Bronchial epithelial cell (primary cell): ENCODE measurements at regions not wholly inside any gene's neighbourhood (a gene's known extent, or its start where the extent isn't known, plus 50 kb on each side); places are given as distances from the start of the nearest gene placed in this dataset.

Experiments
- DNase-seq: peaks from one replicate; pipeline ENCODE4 v3.0.0-alpha.2; 2010; ENCODE audit warnings: low read depth
- FAIRE-seq: peaks from 2 replicates; lab custom pipeline; 2011; peaks lifted over from hg19 to GRCh38; lab: Jason Lieb, UNC
- H3K27me3 ChIP-seq: 2 replicates; pipeline ENCODE4 v1.5.1; 2011; ENCODE audit warnings: low read length; ENCODE audit not compliant: control insufficient read depth, insufficient read depth
- H3K36me3 ChIP-seq: 2 replicates; pipeline ENCODE4 v1.5.1; 2011; ENCODE audit warnings: low read length; ENCODE audit not compliant: control insufficient read depth, insufficient read depth
- H3K4me3 ChIP-seq: 2 replicates; pipeline ENCODE4 v1.5.1; 2011; ENCODE audit warnings: mild to moderate bottlenecking, low read depth, low read length, control low read depth
- TF ChIP-seq, protein P1 (sequence below): IDR thresholded peaks from 2 replicates; pipeline ENCODE4 v1.5.1; 2011; ENCODE audit warnings: mild to moderate bottlenecking, moderate library complexity, low read length, control low read depth, inconsistent platforms; ENCODE audit not compliant: insufficient read depth, severe bottlenecking

DNA sequence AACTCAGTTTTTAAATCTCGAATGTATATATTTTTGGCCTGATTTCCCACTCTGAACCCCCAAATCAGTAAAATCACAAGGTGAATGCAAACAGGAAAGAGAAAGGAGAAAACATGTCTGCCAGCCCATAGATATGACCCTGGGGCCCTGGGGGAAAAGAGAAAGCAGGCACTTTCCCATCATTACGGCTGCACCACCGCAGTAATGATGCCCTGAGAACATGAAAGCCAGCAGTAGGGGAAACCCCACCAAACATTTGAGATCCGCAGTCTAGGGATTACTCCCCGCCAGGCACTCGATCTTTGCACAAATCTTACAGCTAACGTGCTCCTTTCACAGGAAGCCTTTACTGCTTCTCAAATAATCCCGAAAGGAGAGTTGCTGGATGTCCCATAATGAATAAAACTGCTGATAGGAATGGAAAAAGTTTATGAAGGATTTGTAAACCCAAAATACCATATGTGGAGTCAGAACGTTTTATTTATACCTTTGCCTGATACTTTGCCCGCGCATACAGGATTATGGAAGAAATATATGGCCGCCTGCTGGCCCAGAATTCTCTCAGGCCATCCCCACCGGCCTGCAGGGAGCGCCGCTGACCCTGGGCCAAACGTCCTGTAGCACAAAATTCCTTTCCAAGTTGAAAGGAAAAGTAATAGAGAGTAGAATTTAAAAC, 180.0 kb upstream of the INHBA start:
- Histone ChIP-seq H3K4me3 (no peak overlapping the region), H3K36me3 (no peaks in the 10 kb centered on the region), H3K27me3 (no peaks in the 10 kb centered on the region)
- FAIRE-seq (no peak), DNase-seq (no peak)
- TF ChIP-seq, protein P1, sequence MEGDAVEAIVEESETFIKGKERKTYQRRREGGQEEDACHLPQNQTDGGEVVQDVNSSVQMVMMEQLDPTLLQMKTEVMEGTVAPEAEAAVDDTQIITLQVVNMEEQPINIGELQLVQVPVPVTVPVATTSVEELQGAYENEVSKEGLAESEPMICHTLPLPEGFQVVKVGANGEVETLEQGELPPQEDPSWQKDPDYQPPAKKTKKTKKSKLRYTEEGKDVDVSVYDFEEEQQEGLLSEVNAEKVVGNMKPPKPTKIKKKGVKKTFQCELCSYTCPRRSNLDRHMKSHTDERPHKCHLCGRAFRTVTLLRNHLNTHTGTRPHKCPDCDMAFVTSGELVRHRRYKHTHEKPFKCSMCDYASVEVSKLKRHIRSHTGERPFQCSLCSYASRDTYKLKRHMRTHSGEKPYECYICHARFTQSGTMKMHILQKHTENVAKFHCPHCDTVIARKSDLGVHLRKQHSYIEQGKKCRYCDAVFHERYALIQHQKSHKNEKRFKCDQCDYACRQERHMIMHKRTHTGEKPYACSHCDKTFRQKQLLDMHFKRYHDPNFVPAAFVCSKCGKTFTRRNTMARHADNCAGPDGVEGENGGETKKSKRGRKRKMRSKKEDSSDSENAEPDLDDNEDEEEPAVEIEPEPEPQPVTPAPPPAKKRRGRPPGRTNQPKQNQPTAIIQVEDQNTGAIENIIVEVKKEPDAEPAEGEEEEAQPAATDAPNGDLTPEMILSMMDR = no peak

DNA sequence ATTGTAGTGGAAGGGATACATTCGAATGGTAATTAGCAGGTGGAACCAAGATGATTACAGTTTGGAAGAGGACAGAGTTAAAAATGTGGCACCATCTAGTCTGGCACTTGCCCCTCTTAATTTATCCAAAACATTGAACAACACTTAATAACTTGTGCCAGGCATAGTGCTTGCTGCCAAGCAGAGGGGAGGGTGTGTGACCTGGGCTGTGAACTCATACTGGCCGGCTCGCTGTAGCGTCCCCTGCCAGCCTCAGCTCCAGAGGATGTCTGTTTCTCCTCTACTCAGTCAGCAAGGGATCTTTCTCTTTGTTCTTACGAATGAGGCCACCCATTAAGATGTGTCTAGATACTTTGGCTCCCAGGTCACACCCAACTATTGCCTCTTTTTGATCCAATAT, 179.4 kb upstream of the INHBA start:
- DNase-seq (no peak), FAIRE-seq (no peak)
- Histone ChIP-seq H3K36me3 (no peaks in the 10 kb centered on the region), H3K27me3 (no peaks in the 10 kb centered on the region), H3K4me3 (no peak overlapping the region)
- TF ChIP-seq, protein P1 = no peak

DNA sequence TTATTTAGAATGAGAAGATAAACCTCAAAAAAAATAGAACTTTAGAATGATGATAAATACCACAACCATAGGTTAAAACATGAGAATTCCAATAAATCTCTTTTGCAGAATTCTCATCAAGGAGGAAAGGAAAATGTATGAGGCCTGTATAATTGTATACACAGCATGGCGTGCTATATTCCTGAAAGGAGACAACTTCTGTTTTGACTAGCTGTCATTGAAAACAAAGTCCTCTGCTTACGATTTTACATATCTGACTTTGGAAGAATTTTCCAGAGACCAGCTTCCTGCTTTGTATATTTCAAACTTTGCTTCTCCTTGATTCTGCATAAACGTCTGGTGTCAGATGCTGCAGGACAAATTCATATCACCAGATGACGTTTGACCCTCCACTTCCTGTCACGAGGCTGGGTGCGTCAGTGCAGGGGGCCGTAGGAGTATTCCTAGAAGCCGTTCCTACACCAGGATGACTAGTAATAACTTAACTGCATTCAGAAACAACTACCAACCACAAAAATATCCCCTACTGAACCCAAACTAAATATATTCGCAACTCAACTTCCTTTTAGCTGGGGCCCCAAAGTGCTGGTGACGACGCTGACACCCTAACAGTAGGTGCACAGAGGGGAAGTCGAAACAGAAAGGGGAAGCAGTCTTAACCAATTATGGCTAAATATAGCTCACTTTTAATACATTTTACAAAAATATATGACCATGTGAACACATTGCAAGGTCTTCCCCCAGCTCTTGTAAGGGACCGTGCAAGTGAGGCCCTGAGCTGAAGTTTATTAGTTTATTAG, 178.6 kb upstream of the INHBA start:
- H3K36me3 ChIP-seq = no peaks in the 10 kb centered on the region
- no peak overlapping the region for H3K4me3 ChIP-seq
- no peak for FAIRE-seq
- H3K27me3 ChIP-seq = peaks cover 2% of the 10 kb centered on the region
- TF ChIP-seq, protein P1 = no peak
- DNase-seq = no peak

DNA sequence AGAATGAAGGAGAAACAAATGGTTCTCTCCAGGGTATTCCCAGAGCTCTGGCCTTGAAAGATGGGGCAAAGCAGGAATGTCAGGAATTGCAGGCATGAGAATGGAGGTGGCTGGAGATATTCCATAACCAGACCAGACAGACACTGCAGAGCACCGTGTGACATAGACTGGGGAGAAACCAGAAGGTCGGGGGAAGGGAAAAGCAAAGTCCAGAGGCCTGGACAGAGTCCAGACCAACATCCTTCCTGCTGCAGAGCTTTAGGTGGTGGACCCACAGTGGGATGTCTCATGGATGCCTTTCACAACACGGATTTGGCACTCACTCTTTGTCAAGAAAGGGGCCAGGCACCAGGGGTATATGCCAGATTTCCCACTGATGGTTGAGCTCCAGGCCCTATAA, 177.2 kb upstream of the INHBA start:
- no peak for FAIRE-seq
- TF ChIP-seq, protein P1 = no peak
- no peak for DNase-seq

DNA sequence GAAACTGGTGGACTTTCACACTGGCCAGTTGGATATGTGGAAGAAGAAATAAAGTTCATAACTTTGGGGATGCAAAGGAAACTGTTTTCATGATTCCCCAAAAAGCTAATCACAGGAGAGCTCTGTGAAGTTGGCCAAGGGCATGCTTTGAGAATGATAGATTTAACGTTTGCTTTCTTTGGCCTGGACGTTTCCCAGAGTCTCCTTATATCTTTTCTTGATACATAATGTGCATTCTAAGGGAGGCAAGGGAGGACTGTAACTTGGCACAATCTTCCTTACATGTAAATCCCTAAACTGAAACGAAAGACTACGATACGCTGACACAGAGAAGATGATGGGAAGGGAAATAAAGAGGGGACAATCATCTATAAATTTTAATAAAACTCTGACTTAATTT, 176.5 kb upstream of the INHBA start:
- TF ChIP-seq, protein P1 = no peak
- no peak overlapping the region for H3K4me3 ChIP-seq
- FAIRE-seq (no peak), DNase-seq (no peak)
- peaks cover 7% of the 10 kb centered on the region for H3K27me3 ChIP-seq
- no peaks in the 10 kb centered on the region for H3K36me3 ChIP-seq

More for the DNA sequence above, 177.2 kb upstream of the INHBA start:
- Histone ChIP-seq H3K36me3 (no peaks in the 10 kb centered on the region), H3K4me3 (no peak overlapping the region), H3K27me3 (peaks cover 6% of the 10 kb centered on the region)
